ENCODE measurements at regions not wholly inside any gene's neighbourhood (a gene's known extent, or its start where the extent isn't known, plus 50 kb on each side); places are given as distances from the start of the nearest gene placed in this dataset.

DNA sequence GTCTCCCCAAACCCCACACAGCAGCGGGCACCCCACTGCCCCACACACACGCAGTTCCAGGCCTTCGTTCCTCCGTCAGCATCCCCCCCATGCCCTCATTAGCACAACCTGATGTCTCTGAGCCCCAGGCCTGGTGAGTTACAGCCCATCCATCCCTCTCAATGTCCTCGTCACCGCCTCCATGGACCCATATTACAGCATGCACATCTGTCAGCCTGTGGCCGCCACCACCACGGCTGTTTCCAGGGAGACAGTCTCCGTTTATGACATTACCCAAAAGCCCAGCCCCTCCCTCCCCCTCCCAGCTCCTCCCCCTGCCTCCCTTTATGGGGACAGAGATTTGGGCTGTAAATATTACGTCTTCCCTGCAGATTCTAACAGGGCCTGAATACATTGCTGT is 143.1 kb upstream of the LINGO1 start:
- DNase-seq (no peak), ATAC-seq (no peak)
- Histone ChIP-seq H3K9me3 (peaks cover 0 to 13% (median 0%) of the 10 kb centered on the region in 12 donors), H3K4me3 (no peak overlapping the region), H3K4me1 (no peaks in the 10 kb centered on the region), H3K27ac (no peak overlapping the region), H3K36me3 (no peaks in the 10 kb centered on the region), H3K27me3 (no peaks in the 10 kb centered on the region)
- TF ChIP-seq, protein P1, sequence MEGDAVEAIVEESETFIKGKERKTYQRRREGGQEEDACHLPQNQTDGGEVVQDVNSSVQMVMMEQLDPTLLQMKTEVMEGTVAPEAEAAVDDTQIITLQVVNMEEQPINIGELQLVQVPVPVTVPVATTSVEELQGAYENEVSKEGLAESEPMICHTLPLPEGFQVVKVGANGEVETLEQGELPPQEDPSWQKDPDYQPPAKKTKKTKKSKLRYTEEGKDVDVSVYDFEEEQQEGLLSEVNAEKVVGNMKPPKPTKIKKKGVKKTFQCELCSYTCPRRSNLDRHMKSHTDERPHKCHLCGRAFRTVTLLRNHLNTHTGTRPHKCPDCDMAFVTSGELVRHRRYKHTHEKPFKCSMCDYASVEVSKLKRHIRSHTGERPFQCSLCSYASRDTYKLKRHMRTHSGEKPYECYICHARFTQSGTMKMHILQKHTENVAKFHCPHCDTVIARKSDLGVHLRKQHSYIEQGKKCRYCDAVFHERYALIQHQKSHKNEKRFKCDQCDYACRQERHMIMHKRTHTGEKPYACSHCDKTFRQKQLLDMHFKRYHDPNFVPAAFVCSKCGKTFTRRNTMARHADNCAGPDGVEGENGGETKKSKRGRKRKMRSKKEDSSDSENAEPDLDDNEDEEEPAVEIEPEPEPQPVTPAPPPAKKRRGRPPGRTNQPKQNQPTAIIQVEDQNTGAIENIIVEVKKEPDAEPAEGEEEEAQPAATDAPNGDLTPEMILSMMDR (IDR thresholded peaks at IDR 0.05), result no peak
- no peak for TF ChIP-seq POLR2A (IDR thresholded peaks at IDR 0.05)
- 74 to 79% (median 77%) methylated on average over 10 of the region's 10 CpGs for WGBS, 4 donors
- intact Hi-C loops (cut with DNase I), result no loop called here

DNA sequence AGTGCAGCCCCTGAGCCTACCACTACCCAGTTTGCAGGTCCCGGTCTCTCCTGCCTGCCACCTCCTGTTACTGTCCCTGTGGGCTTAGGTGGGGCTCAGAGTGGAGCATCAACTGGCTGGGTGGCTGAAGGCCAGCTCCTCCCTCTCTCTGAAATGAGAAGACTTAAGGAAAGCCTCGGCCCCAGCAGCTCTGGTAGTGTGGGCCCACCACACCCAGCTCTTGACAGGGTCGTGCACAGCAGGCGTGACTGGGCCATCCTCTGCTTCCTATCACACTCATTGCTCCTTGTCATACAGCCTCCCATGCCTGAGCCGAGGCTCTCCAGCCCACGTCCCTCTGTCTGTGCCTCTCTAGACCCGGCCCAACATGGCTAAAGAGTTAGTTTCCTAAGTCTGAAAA is 142.7 kb upstream of the LINGO1 start:
- ATAC-seq, result no peak
- H3K27ac ChIP-seq, result no peak overlapping the region
- WGBS, 4 donors, result 69 to 79% (median 75%) methylated on average over 7 of the region's 7 CpGs

DNA sequence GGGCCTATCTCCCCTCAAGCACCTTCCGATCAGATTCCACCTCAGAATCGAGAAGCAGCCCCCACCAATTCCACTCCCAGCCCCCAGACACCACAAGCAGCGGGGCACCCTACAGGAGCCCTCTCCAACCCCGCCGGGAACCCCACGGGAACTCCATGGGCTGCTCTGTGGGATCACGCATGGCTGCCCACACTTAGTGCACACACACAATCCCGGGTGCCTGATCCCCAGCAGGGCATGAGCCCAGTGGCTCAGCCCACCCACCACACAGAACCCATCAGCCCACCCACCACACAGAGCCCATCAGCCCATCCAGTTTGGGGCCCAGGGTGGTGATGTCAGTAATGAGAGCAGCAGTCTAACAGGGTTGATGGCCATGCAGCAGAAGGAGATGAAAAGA is 141.6 kb upstream of the LINGO1 start:
- ATAC-seq (no peak), DNase-seq (no peak)
- TF ChIP-seq, protein P1 (IDR thresholded peaks at IDR 0.05), result no peak
- Histone ChIP-seq H3K27me3 (peaks cover 0 to 4% (median 0%) of the 10 kb centered on the region in 9 donors), H3K36me3 (no peaks in the 10 kb centered on the region), H3K4me1 (no peaks in the 10 kb centered on the region), H3K4me3 (no peak overlapping the region), H3K27ac (no peak overlapping the region), H3K9me3 (no peaks in the 10 kb centered on the region)
- whole genome bisulfite sequencing, 4 donors, result 86 to 90% (median 89%) methylated on average over 8 of the region's 8 CpGs
- intact Hi-C loops (cut with DNase I), result no loop called here

More for the DNA sequence above, 142.7 kb upstream of the LINGO1 start:
- no peak for TF ChIP-seq POLR2A (IDR thresholded peaks at IDR 0.05)
- TF ChIP-seq, protein P1 (IDR thresholded peaks at IDR 0.05), result no peak
- no peak overlapping the region for H3K4me3 ChIP-seq
- no peaks in the 10 kb centered on the region for H3K4me1 ChIP-seq
- DNase-seq, result no peak
- H3K27me3 ChIP-seq, result no peaks in the 10 kb centered on the region
- intact Hi-C loops (cut with DNase I), result no loop called here
- H3K36me3 ChIP-seq, result no peaks in the 10 kb centered on the region
- peaks cover 0 to 8% (median 0%) of the 10 kb centered on the region in 12 donors for H3K9me3 ChIP-seq

DNA sequence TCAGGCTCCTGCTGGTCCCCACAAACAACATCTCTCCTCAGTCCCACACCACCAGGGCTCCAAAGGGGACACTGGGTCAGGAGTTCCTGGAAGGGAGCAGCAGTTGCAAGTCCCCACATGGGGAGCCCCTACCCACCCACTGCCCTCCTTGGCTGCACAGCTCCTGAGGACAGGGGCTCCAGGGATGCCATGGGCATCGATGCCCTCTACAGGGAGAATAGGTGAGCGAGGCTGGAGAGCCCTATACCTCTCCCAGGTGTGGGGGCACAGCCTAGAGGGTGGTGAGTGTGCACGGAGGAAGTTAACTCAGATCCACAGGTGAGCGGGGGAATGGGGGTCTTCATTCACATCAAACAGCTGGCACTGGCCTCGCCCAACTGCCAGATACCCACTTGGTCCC is 141.2 kb upstream of the LINGO1 start:
- WGBS, 4 donors, result 76 to 94% (median 86%) methylated on average over 4 to 5 of the region's 5 CpGs
- no peak overlapping the region for H3K27ac ChIP-seq
- TF ChIP-seq POLR2A (IDR thresholded peaks at IDR 0.05), result no peak
- TF ChIP-seq, protein P1 (IDR thresholded peaks at IDR 0.05), result no peak
- H3K4me1 ChIP-seq, result no peaks in the 10 kb centered on the region
- no peaks in the 10 kb centered on the region for H3K9me3 ChIP-seq
- ATAC-seq (peak in 1 of 4 donors; percentile 33), DNase-seq (no peak)
- intact Hi-C loops (cut with DNase I), result no loop called here
- H3K36me3 ChIP-seq, result no peaks in the 10 kb centered on the region
- H3K4me3 ChIP-seq, result no peak overlapping the region
- peaks cover 0 to 8% (median 0%) of the 10 kb centered on the region in 9 donors for H3K27me3 ChIP-seq

All from heart left ventricle (tissue), 16 donors.